ENCODE measurements at regions not wholly inside any gene's neighbourhood (a gene's known extent, or its start where the extent isn't known, plus 50 kb on each side); places are given as distances from the start of the nearest gene placed in this dataset.

GRCh38 chr12:132397152-132397933, 68.0 kb upstream of the GALNT9 start:
- DNase-seq (ENCODE audit: low read depth, low spot score), result no peak
- H3K4me3 ChIP-seq (ENCODE audit: low read length), result no peak overlapping the region

GRCh38 chr12:132396657-132397056, 67.3 kb upstream of the GALNT9 start:
- no peak overlapping the region for H3K4me3 ChIP-seq (ENCODE audit: low read length)

GRCh38 chr12:132395908-132396305, 66.5 kb upstream of the GALNT9 start:
- H3K4me3 ChIP-seq (ENCODE audit: low read length), result no peak overlapping the region
- DNase-seq (ENCODE audit: low read depth, low spot score), result no peak

More at GRCh38 chr12:132396657-132397056, 67.3 kb upstream of the GALNT9 start:
- no peak for DNase-seq (ENCODE audit: low read depth, low spot score)

GRCh38 chr12:132395192-132395907, 66.0 kb upstream of the GALNT9 start:
- no peak for DNase-seq (ENCODE audit: low read depth, low spot score)
- no peak overlapping the region for H3K4me3 ChIP-seq (ENCODE audit: low read length)

GRCh38 chr12:132393991-132394949, 64.9 kb upstream of the GALNT9 start:
- DNase-seq (ENCODE audit: low read depth, low spot score), result no peak
- no peak overlapping the region for H3K4me3 ChIP-seq (ENCODE audit: low read length)

- no peak for DNase-seq (ENCODE audit: low read depth, low spot score)
- no peak overlapping the region for H3K4me3 ChIP-seq (ENCODE audit: low read length)
These were observed 63.9 kb upstream of the GALNT9 start for GRCh38 chr12:132393245-132393795.

GRCh38 chr12:132392389-132393244, 63.2 kb upstream of the GALNT9 start:
- no peak for DNase-seq (ENCODE audit: low read depth, low spot score)
- H3K4me3 ChIP-seq (ENCODE audit: low read length), result no peak overlapping the region

- H3K4me3 ChIP-seq (ENCODE audit: low read length), result no peak overlapping the region
- no peak for DNase-seq (ENCODE audit: low read depth, low spot score)
These were observed 62.1 kb upstream of the GALNT9 start for GRCh38 chr12:132391326-132392041.

- H3K4me3 ChIP-seq (ENCODE audit: low read length), result no peak overlapping the region
- no peak for DNase-seq (ENCODE audit: low read depth, low spot score)
These were observed 61.1 kb upstream of the GALNT9 start for GRCh38 chr12:132390287-132391076.

GRCh38 chr12:132389526-132390286, 60.3 kb upstream of the GALNT9 start:
- H3K4me3 ChIP-seq (ENCODE audit: low read length), result no peak overlapping the region
- DNase-seq (ENCODE audit: low read depth, low spot score), result no peak

GRCh38 chr12:132389026-132389425, 59.6 kb upstream of the GALNT9 start:
- no peak for DNase-seq (ENCODE audit: low read depth, low spot score)

GRCh38 chr12:132388379-132389015, 59.1 kb upstream of the GALNT9 start:
- no peak overlapping the region for H3K4me3 ChIP-seq (ENCODE audit: low read length)
- DNase-seq (ENCODE audit: low read depth, low spot score), result no peak

More at GRCh38 chr12:132389026-132389425, 59.6 kb upstream of the GALNT9 start:
- H3K4me3 ChIP-seq (ENCODE audit: low read length), result no peak overlapping the region

GRCh38 chr12:132386926-132387497, 57.6 kb upstream of the GALNT9 start:
- no peak for DNase-seq (ENCODE audit: low read depth, low spot score)
- H3K4me3 ChIP-seq (ENCODE audit: low read length), result no peak overlapping the region

GRCh38 chr12:132385923-132386751, 56.7 kb upstream of the GALNT9 start:
- DNase-seq (ENCODE audit: low read depth, low spot score), result no peak
- H3K4me3 ChIP-seq (ENCODE audit: low read length), result no peak overlapping the region

Measured in Jurkat, Clone E6-1 (cell line).